Liver (tissue), 3 donors: ENCODE measurements at regions not wholly inside any gene's neighbourhood (a gene's known extent, or its start where the extent isn't known, plus 50 kb on each side); places are given as distances from the start of the nearest gene placed in this dataset.

ENCODE experiments used
- CTCF ChIP-seq: fragments of 150-350 bp; IDR thresholded peaks from 2 replicates; pipeline ENCODE4 v1.5.1; 2017; ENCODE audit warnings: improper control_type of control experiment, low read depth, low read length; ENCODE audit not compliant: missing input control
- RAD21 ChIP-seq, 2 donors: IDR thresholded peaks; 2 replicates each; pipeline ENCODE4 v1.6.1; 2016; ENCODE audit warnings: antibody characterized with exemption in 2 of 2, mild to moderate bottlenecking in 2 of 2
- REST ChIP-seq: IDR thresholded peaks from 2 replicates; pipeline ENCODE4 v1.6.1; 2016; ENCODE audit warnings: antibody characterized with exemption, mild to moderate bottlenecking
- TAF1 ChIP-seq: conservative IDR thresholded peaks from 2 replicates; pipeline ENCODE4 v1.6.1; 2016; ENCODE audit warnings: antibody characterized with exemption, mild to moderate bottlenecking
- donor health status: healthy.
- donor health status: healthy.

DNA sequence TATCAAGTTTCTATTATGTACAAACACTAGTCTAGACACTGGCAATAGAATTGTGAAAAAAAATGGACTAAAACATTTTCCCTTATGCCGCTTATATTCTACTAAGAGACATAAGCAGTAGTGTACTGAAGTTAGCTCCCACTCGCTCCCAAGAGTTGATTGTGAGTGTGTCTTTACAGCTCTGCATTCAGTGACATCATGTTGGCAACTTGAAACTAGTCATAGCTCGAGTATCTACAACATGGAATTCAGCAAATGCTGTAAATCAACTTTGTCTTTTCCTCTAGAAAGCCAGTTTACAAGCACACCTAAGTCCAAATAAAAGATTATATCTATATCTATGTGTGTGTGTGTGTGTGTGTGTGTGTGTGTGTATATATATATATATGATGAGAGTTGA lies 58.8 kb upstream of the MAGI2 start:
- TF ChIP-seq REST (no peak), CTCF (no peak), TAF1 (no peak), RAD21 (IDR thresholded peaks at IDR 0.05) (no peak)
